Stimulated activated memory B cell treated with anti-CD40 and anti-IgM and Interleukin-4, amounts not matched to agents 10 μg/mL and 1 μg/mL and 100 μg/mL, for 72 hours (primary cell): ENCODE measurements at regions not wholly inside any gene's neighbourhood (a gene's known extent, or its start where the extent isn't known, plus 50 kb on each side); places are given as distances from the start of the nearest gene placed in this dataset.

Experiments used
- ATAC-seq: fragments of 150-1000 bp; cut with Tn5 transposase; 2 replicates; pipeline ENCODE4 v1.10.0; 2021
- H3K27ac Mint-ChIP-seq: one replicate; pipeline ENCODE4 v1.8.0; 2022; ENCODE audit warnings: mild to moderate bottlenecking, mixed read lengths
- H3K27me3 Mint-ChIP-seq: one replicate; pipeline ENCODE4 v1.8.0; 2022; ENCODE audit warnings: mixed read lengths
- H3K36me3 Mint-ChIP-seq: one replicate; pipeline ENCODE4 v1.8.0; 2022; ENCODE audit warnings: mixed read lengths
- H3K4me1 Mint-ChIP-seq: one replicate; pipeline ENCODE4 v1.8.0; 2022; ENCODE audit warnings: mixed read lengths
- H3K4me3 Mint-ChIP-seq: one replicate; pipeline ENCODE4 v1.8.0; 2022; ENCODE audit warnings: mild to moderate bottlenecking, moderate library complexity, mixed read lengths
- H3K9me3 Mint-ChIP-seq: one replicate; pipeline ENCODE4 v1.8.0; 2022; ENCODE audit warnings: mixed read lengths

DNA sequence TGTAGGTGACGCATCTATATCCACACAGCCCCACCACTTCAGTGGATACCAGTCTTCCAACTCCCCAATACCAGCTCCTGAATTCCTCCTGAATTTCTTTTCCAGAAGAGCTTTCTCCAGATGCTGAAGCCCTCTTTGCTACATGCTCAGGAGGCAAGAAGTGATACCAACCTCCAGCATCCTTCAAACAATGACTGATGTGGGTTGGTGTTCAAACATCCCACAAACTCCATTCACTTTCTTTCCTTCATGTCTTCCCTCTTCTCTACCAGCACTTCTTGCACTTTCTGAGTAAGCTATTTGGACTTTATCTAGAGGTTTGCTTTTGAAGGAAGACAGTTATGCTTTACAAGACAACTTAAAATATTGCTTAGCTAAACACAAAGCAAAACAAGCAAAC, 179.9 kb upstream of the RORB start:
- H3K27ac Mint-ChIP-seq, result no peak overlapping the region
- ATAC-seq, result no peak
- H3K4me3 Mint-ChIP-seq, result no peak overlapping the region
- H3K4me1 Mint-ChIP-seq, result no peaks in the 10 kb centered on the region
- H3K27me3 Mint-ChIP-seq, result no peaks in the 10 kb centered on the region
- no peaks in the 10 kb centered on the region for H3K36me3 Mint-ChIP-seq
- peaks cover 4% of the 10 kb centered on the region for H3K9me3 Mint-ChIP-seq

DNA sequence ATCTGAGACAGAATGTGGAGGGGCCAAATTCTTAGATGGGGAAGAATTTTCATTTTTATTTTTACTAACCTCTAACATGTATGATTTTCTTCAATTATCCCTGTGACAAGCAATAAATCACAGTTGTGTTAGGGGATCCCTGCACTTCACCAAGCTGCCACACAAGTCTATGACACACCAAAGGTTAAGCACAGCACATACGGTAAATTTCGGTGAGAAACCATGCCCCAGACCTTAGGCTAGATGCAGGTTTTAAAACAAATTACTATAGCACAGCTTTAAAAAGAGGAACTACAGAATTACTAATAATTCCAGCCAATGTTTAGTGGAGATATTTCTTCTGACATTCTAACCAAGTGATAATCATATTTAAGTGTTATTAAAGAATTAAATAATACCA, 175.7 kb upstream of the RORB start:
- Mint-ChIP-seq H3K4me3 (no peak overlapping the region), H3K27ac (no peak overlapping the region), H3K36me3 (no peaks in the 10 kb centered on the region), H3K27me3 (no peaks in the 10 kb centered on the region), H3K9me3 (peaks cover 11% of the 10 kb centered on the region), H3K4me1 (peaks cover 6% of the 10 kb centered on the region)
- ATAC-seq, result no peak

GRCh38 chr9:74322661-74323314, 174.3 kb upstream of the RORB start:
- Mint-ChIP-seq H3K4me3 (no peak overlapping the region), H3K4me1 (peaks cover 6% of the 10 kb centered on the region)
- no peak for ATAC-seq

GRCh38 chr9:74330487-74331214, 166.5 kb upstream of the RORB start:
- no peak overlapping the region for H3K4me3 Mint-ChIP-seq
- no peaks in the 10 kb centered on the region for H3K27me3 Mint-ChIP-seq
- no peak for ATAC-seq
- H3K4me1 Mint-ChIP-seq, result no peaks in the 10 kb centered on the region
- no peak overlapping the region for H3K27ac Mint-ChIP-seq
- H3K36me3 Mint-ChIP-seq, result no peaks in the 10 kb centered on the region
- H3K9me3 Mint-ChIP-seq, result no peaks in the 10 kb centered on the region

More at GRCh38 chr9:74322661-74323314, 174.3 kb upstream of the RORB start:
- Mint-ChIP-seq H3K36me3 (no peaks in the 10 kb centered on the region), H3K27ac (no peak overlapping the region), H3K9me3 (peaks cover 11% of the 10 kb centered on the region), H3K27me3 (no peaks in the 10 kb centered on the region)

DNA sequence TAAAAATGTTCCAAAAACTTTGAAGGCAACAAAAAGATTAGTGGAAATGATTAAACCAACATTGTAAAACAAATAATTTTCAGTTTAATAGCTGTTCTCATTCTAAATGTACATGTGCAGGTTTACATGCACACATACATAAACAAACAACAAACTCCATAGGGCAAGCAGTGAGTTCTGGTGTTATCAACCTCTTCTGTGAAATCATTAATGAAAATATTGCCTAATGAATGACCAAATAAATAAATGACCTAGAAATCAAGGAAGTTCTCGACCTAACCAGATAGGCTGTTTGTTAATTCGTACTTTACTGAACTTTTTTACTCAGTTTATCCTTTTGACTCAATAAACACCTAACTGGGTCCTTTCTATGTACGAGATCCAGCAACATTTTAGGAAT, 165.5 kb upstream of the RORB start:
- Mint-ChIP-seq H3K36me3 (no peaks in the 10 kb centered on the region), H3K27me3 (no peaks in the 10 kb centered on the region), H3K4me1 (no peaks in the 10 kb centered on the region), H3K4me3 (no peak overlapping the region), H3K9me3 (no peaks in the 10 kb centered on the region), H3K27ac (no peak overlapping the region)
- ATAC-seq, result no peak

GRCh38 chr9:74333384-74334032, 163.6 kb upstream of the RORB start:
- Mint-ChIP-seq H3K36me3 (no peaks in the 10 kb centered on the region), H3K4me1 (no peaks in the 10 kb centered on the region), H3K4me3 (no peak overlapping the region), H3K9me3 (no peaks in the 10 kb centered on the region), H3K27me3 (no peaks in the 10 kb centered on the region), H3K27ac (no peak overlapping the region)
- no peak for ATAC-seq

- no peaks in the 10 kb centered on the region for H3K36me3 Mint-ChIP-seq
- no peaks in the 10 kb centered on the region for H3K9me3 Mint-ChIP-seq
- no peak for ATAC-seq
- H3K27ac Mint-ChIP-seq, result no peak overlapping the region
- H3K27me3 Mint-ChIP-seq, result no peaks in the 10 kb centered on the region
- no peaks in the 10 kb centered on the region for H3K4me1 Mint-ChIP-seq
- H3K4me3 Mint-ChIP-seq, result no peak overlapping the region
Measured at GRCh38 chr9:74334271-74334670, 162.9 kb upstream of the RORB start.

- H3K4me3 Mint-ChIP-seq, result no peak overlapping the region
- H3K27ac Mint-ChIP-seq, result no peak overlapping the region
- H3K4me1 Mint-ChIP-seq, result no peaks in the 10 kb centered on the region
- no peaks in the 10 kb centered on the region for H3K27me3 Mint-ChIP-seq
- H3K9me3 Mint-ChIP-seq, result peaks cover 6% of the 10 kb centered on the region
- no peaks in the 10 kb centered on the region for H3K36me3 Mint-ChIP-seq
- no peak for ATAC-seq
Measured at GRCh38 chr9:74336161-74336560, 161.0 kb upstream of the RORB start.

- no peaks in the 10 kb centered on the region for H3K9me3 Mint-ChIP-seq
- H3K27ac Mint-ChIP-seq, result no peak overlapping the region
- no peaks in the 10 kb centered on the region for H3K27me3 Mint-ChIP-seq
- no peak for ATAC-seq
- H3K36me3 Mint-ChIP-seq, result no peaks in the 10 kb centered on the region
- no peaks in the 10 kb centered on the region for H3K4me1 Mint-ChIP-seq
- H3K4me3 Mint-ChIP-seq, result no peak overlapping the region
Measured at GRCh38 chr9:74348777-74349176, 148.4 kb upstream of the RORB start.

DNA sequence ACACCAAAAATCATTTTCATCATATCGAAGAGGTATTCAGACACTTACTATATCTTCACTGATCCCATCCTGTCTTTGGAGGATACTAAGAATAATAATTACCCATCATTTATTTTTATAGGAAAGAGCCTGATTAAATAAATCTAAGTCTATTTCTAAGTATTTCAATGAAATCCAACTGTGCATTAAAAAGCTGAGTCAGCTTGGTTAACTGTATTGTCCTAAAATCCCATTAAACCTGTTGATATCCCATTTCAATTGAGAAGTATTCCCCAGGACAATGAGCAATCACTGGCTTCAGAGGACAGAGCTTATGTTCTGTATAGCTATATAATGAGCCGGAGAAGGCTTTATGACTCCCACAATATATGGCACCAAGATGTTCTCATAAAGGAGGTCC, 142.0 kb upstream of the RORB start:
- no peaks in the 10 kb centered on the region for H3K9me3 Mint-ChIP-seq

DNA sequence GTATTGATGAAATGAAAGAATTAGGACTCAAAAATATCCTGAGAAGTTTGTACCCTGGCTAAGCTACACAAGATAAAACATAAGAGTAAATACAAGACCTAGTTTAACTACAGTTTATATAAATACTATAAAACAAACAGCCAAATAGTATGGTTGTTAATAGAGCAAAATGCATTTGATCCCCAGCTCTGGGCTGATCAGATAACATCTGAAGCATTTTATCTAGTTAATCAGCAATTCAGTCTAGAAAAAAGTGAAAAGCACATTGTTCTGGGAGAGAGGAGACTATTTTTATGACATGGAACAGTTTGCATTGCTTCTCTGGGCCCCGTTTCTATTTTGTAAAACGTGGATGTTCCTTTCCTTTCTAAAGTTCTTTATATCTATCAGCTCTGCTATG, 139.6 kb upstream of the RORB start:
- Mint-ChIP-seq H3K4me3 (no peak overlapping the region), H3K4me1 (no peaks in the 10 kb centered on the region), H3K27ac (no peak overlapping the region), H3K36me3 (no peaks in the 10 kb centered on the region), H3K27me3 (no peaks in the 10 kb centered on the region), H3K9me3 (no peaks in the 10 kb centered on the region)
- ATAC-seq, result no peak

More for the DNA sequence above, 142.0 kb upstream of the RORB start:
- H3K27ac Mint-ChIP-seq, result no peak overlapping the region
- no peaks in the 10 kb centered on the region for H3K4me1 Mint-ChIP-seq
- H3K4me3 Mint-ChIP-seq, result no peak overlapping the region
- no peak for ATAC-seq
- no peaks in the 10 kb centered on the region for H3K27me3 Mint-ChIP-seq
- H3K36me3 Mint-ChIP-seq, result no peaks in the 10 kb centered on the region

- H3K4me1 Mint-ChIP-seq, result no peaks in the 10 kb centered on the region
- no peaks in the 10 kb centered on the region for H3K9me3 Mint-ChIP-seq
- no peaks in the 10 kb centered on the region for H3K27me3 Mint-ChIP-seq
- no peak overlapping the region for H3K4me3 Mint-ChIP-seq
- no peak overlapping the region for H3K27ac Mint-ChIP-seq
- no peak for ATAC-seq
- no peaks in the 10 kb centered on the region for H3K36me3 Mint-ChIP-seq
Measured at GRCh38 chr9:74358959-74359358, 138.2 kb upstream of the RORB start.

DNA sequence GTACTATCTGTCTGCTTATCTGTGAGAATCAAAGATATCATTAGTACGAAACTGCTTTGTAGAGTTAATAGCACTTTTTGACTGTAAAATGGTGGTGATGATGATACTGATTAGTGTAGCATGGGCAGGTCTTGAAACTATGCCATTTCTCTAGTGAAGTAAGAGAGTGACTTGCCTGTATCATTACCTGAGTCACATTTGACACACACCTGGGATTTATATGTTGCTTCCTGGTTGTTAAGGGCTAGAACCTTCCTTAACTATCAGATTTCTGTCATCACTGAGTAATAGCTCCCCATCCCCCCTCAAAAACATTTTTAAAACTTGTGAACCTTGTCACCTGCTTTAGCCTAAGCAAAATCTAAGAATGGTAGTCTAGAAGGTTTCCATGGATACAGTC, 135.6 kb upstream of the RORB start:
- ATAC-seq, result no peak
- H3K36me3 Mint-ChIP-seq, result no peaks in the 10 kb centered on the region
- no peaks in the 10 kb centered on the region for H3K4me1 Mint-ChIP-seq
- no peaks in the 10 kb centered on the region for H3K27me3 Mint-ChIP-seq
- no peaks in the 10 kb centered on the region for H3K9me3 Mint-ChIP-seq
- H3K4me3 Mint-ChIP-seq, result no peak overlapping the region
- no peak overlapping the region for H3K27ac Mint-ChIP-seq

DNA sequence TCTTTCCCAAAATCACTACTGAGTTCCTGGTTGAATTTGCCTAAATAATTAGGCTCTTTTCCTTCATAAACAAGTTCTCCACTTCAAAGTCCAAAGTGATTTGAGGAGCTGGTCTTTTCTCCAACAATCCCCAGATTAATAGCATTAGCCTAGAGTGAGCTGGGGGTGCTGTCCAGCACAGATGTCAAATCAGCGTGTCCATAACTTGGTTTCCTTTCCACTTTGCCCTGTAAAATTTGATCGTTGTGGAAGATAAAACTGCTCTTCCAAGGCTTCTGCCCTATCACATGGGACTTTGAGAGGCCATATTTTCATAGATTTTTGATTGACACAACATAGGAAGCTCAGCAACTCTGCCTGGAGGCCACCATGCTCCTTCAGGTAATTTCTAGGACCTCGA, 134.7 kb upstream of the RORB start:
- H3K9me3 Mint-ChIP-seq, result peaks cover 4% of the 10 kb centered on the region
- H3K36me3 Mint-ChIP-seq, result no peaks in the 10 kb centered on the region
- no peak for ATAC-seq
- H3K4me3 Mint-ChIP-seq, result no peak overlapping the region
- H3K27me3 Mint-ChIP-seq, result no peaks in the 10 kb centered on the region
- no peaks in the 10 kb centered on the region for H3K4me1 Mint-ChIP-seq
- H3K27ac Mint-ChIP-seq, result no peak overlapping the region

DNA sequence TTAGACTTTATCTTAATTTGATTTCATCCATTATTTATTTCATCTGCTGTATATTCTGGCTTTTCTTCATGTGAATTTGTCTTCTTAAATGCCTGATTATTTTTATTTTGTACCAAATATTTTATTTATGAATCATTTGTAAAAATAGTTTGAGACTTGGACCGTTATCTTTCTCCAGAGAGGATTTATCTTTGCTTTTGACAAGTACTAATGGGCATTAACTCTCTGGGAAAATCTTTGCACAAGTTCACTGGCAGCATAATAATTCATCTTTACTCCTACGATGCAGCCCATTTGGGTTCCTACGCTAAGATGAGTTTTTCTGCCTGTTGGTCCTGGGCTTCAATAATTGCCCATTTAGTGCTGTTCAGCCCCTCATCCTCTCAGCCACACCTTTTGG, 131.0 kb upstream of the RORB start:
- H3K9me3 Mint-ChIP-seq, result peaks cover 4% of the 10 kb centered on the region
- H3K27ac Mint-ChIP-seq, result no peak overlapping the region
- H3K27me3 Mint-ChIP-seq, result no peaks in the 10 kb centered on the region
- no peak overlapping the region for H3K4me3 Mint-ChIP-seq
- ATAC-seq, result no peak
- no peaks in the 10 kb centered on the region for H3K4me1 Mint-ChIP-seq
- H3K36me3 Mint-ChIP-seq, result no peaks in the 10 kb centered on the region

DNA sequence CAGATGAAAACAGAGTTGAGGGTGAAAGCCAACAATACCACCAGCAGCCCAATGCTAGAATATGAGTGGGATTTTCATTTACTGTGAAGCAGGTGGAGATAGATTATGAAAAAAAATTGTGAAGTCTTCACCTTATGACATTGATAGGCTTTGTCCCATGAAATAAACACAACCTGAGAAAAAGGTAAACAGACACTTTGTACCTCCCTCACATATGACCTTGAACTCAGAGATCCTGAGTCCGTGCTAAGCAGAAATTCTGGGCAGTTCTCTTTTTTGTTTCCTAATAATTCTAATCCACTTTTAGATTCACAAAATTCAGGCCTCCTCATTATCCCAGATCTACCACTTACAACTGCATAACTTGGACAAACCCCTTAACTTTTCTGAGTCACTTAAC, 127.3 kb upstream of the RORB start:
- no peak for ATAC-seq
- H3K4me3 Mint-ChIP-seq, result no peak overlapping the region
- H3K27ac Mint-ChIP-seq, result no peak overlapping the region
- peaks cover 4% of the 10 kb centered on the region for H3K9me3 Mint-ChIP-seq
- no peaks in the 10 kb centered on the region for H3K36me3 Mint-ChIP-seq
- H3K27me3 Mint-ChIP-seq, result no peaks in the 10 kb centered on the region
- H3K4me1 Mint-ChIP-seq, result no peaks in the 10 kb centered on the region
